GM21360 (cell line): ENCODE measurements at regions not wholly inside any gene's neighbourhood (a gene's known extent, or its start where the extent isn't known, plus 50 kb on each side); places are given as distances from the start of the nearest gene placed in this dataset.
"Not testable (repeated sequence)": the region's sequence is repeated elsewhere in the genome, so short reads cannot be mapped to it uniquely, and the experiment has no call there.

Experiments
- ATAC-seq: cut with Tn5 transposase; IDR thresholded peaks from one replicate; pipeline ENCODE4 v1.9.1; 2021; ENCODE audit warnings: mild to moderate bottlenecking, moderate library complexity; ENCODE audit not compliant: unreplicated experiment

DNA sequence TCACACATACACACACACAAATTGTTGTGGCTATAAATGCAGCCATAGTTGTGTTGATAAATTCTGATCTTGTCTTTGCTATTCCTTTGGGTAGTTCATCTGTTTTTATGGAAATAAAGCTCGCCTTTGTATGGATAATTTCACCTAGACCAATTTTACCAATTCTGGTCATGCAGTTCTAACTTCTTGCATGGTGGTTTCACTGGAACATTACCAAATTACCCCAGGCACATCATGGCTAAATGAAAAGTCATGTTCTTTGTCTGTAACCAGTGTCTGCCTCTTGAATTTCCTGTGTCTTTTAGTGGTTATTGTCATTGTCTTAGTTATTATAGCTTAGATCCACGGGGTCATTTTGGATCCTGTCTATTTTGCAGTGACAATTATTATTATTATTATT, 50.3 kb upstream of the TMC1 start:
- ATAC-seq = no peak

DNA sequence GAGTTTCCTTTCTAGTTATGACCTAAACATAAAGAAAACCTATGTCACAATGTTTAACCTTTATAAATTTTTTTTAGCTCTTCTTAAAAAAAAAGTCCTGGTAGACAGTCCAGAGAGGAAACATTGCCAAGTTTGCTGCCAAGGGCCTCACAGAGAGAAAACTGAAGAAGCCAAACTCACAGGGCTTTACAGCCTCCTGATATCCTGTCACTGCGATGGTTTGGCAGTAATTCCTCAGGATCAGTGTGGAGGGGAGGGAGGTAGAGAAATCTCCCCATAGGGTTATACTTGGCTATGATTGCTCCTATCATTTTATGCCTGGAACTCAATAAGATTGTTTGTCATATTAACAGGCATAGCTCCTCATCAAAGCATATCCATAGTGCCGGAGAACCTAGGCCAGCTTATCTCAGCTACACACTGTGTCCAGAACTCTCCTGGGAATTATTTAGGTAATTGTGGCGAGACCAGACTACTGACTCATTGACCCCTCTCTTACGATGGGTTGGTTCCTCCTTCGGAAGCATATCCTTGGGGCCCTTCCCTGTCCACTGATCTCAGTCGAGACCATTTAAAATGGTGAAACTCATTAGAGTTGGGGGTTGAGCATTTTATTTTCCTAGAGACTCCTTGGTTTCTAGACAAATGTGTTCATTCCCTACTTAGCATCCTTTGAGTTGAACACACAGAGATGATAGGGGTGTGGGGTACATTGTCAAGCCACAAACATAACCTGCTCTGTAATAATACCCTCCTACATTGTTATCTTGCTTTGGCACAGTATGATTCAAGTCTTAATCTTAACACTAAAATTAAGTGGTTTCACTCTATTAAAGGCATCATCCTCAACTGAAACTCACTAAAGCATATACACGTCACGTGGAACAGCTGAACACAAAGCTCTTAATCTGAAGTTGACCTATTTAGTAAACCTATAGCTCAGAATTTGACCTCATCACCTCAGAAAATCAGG, 53.4 kb upstream of the TMC1 start:
- ATAC-seq = no peak

GRCh38 chr9:72465593-72465984, 55.8 kb upstream of the TMC1 start:
- no peak for ATAC-seq

- ATAC-seq = no peak
Measured at GRCh38 chr9:72464857-72465592, 56.4 kb upstream of the TMC1 start.

- ATAC-seq = no peak
Measured at GRCh38 chr9:72462340-72462739, 59.1 kb upstream of the TMC1 start.

- ATAC-seq = no peak
Measured at GRCh38 chr9:72460342-72461312, 60.8 kb upstream of the TMC1 start.

DNA sequence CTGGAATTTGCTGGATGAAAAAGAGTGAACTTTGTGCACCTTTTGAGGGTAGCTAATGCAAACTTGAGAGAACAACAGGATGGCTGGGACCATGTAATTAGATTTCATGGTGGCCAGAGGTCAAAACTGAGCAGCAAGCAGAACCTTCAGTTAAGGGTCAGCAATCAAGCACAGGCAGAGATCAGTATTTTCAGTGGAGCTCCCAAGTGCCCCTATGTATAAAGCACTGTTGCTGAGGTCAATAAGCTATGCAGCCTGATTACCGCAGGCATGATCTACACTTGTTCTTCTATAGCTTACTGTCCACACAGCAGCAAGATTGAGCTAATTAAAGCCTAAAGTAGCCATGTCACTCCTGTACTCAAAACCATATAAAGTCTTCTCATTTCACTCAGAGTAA, 62.1 kb upstream of the TMC1 start:
- no peak for ATAC-seq

GRCh38 chr9:72458153-72458552, 63.3 kb upstream of the TMC1 start:
- ATAC-seq = no peak

GRCh38 chr9:72457366-72457765, 64.0 kb upstream of the TMC1 start:
- no peak for ATAC-seq

DNA sequence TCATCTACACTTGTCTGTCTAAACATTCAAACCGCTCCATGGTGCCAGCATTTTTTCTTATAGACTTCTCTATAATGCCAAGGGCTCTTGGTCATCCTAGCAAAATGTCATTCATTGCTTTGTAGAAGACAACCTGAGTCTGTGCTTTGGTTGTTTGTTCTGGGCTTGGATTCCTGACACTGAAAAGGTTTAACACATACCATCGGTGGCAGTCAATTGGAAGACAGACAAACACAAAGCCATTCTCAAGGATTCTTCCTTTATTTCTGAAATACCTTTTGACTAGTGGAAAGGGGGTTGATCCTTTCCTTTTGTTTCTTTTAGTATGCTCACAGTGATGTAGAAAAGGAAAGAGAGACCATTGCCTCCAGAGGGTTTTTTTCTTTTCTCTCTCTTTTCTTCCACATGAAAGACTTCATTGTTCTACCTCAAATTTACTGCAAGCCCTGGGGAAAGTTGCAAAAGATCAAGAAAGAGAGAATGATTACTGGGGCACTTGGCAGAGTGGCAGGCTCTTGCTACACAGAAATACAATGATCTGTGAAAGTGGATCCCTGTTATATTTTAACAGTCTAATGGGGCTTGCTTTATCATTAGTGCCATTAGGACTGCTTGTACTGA, 66.4 kb upstream of the TMC1 start:
- no peak for ATAC-seq

DNA sequence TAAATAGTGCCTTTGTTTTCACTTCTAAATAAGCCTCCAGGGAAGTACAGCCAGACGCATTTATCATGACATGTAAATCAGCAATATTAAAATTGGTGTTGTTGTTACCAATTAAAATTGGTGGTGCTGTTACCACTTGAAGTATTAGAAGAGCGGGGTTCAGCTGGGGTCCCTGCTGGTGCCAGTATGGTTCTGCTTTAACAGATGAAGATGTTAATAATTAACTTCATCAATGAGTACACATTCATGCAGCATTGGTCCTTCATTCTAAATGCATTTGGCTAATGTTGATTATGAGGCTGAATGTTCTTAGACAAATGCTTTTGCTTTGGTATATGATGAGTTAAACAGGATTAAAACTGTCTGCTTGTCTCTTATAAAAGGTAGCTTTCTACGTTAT, 67.6 kb upstream of the TMC1 start:
- ATAC-seq = no peak

- not testable (repeated sequence) for ATAC-seq
Measured at GRCh38 chr9:72446241-72446640, 75.2 kb upstream of the TMC1 start.

DNA sequence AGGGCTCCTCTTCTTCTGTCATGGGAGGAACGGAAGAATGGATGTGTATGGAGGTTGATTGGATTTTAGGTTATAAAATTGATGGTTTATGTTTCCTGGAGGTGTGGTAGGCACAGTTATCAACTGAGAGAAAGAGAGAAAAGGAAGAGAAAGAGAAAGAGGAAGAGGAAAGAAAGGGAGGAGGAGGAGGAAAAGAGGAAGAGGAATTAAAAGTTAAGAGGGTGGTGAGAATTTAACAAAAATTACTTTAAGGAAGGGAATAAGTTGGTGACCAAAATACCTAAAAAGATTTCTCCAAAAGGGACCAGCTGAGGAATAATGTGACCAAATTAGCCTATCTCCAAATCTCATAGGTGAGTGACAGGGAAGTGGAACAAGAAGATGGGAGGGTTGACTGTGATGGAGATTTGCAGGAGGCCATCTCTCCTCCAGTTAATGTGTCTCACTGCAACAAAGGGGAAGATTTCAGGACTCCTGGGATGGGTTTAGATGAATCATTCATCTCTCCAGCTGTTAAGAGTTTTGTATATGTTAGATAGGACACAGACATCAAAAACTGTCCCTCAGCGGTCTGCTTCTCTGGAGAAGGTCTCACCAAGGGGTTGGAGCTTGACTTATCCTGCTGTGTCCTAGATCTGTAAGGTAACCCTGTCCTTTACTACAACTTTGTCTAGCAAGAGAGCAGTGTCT, 76.0 kb upstream of the TMC1 start:
- no peak for ATAC-seq

- no peak for ATAC-seq
Measured at GRCh38 chr9:72444435-72444834, 77.0 kb upstream of the TMC1 start.

DNA sequence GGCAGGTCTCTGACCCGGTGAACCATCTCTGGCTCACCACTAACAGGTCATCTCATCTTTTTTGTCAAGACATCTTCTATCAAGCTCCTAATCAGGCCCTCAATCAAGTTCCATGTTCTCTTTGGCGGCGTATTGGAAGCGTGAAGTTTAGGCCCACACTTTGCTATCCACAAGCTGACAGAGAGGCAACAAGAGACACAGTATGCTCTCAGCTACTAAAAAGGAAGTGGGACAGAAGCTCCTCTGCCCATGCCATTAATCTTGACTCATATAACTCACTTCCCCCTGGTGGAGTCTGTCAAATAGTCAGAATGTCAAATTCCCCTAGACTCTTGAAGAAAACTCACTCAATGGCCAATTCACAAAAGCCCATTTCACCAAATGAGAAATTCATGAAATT, 77.6 kb upstream of the TMC1 start:
- peak; percentile 94 for ATAC-seq

GRCh38 chr9:72441848-72442607, 77.0 kb upstream of the ZFAND5 start:
- ATAC-seq = no peak

- ATAC-seq = no peak
Measured at GRCh38 chr9:72440992-72441847, 76.2 kb upstream of the ZFAND5 start.

- no peak for ATAC-seq
Measured at GRCh38 chr9:72440378-72440777, 75.4 kb upstream of the ZFAND5 start.
